DND-41 (cell line): ENCODE measurements at regions not wholly inside any gene's neighbourhood (a gene's known extent, or its start where the extent isn't known, plus 50 kb on each side); places are given as distances from the start of the nearest gene placed in this dataset.

Experiments
- ATAC-seq: fragments of 200-7000 bp; cut with Tn5 transposase; 3 replicates; pipeline ENCODE4 v1.9.1; 2021; ENCODE audit warnings: low read depth; ENCODE audit not compliant: insufficient read depth
- DNase-seq: peaks from one replicate; pipeline ENCODE4 v3.0.0-alpha.2; 2020
- H2AFZ ChIP-seq: 2 replicates; pipeline ENCODE4 v1.6.0; 2012; ENCODE audit warnings: low read depth, low read length
- H3K27ac ChIP-seq: 2 replicates; pipeline ENCODE4 v1.5.1; 2012; ENCODE audit warnings: low read length, inconsistent platforms
- H3K27me3 ChIP-seq: fragments of 200-600 bp; sonication (generic); 2 replicates; pipeline ENCODE4 v1.6.0; 2012; ENCODE audit warnings: low read length, mild to moderate bottlenecking, inconsistent platforms; ENCODE audit not compliant: insufficient read depth, poor library complexity
- H3K36me3 ChIP-seq: 2 replicates; pipeline ENCODE4 v1.5.1; 2012; ENCODE audit warnings: low read length, inconsistent platforms; ENCODE audit not compliant: insufficient read depth
- H3K4me1 ChIP-seq: 2 replicates; pipeline ENCODE4 v1.5.1; 2012; ENCODE audit warnings: mild to moderate bottlenecking, low read length; ENCODE audit not compliant: insufficient read depth
- H3K4me2 ChIP-seq: 2 replicates; pipeline ENCODE4 v1.6.0; 2012; ENCODE audit warnings: mild to moderate bottlenecking, moderate library complexity, low read length, inconsistent platforms; ENCODE audit not compliant: insufficient read depth
- H3K4me3 ChIP-seq, 2 experiments: fragments of 200-600 bp in 1 of 2; shearing (Covaris generic) in 1 of 2; 2 replicates each; pipeline ENCODE4 v1.5.1; 2012 to 2016; ENCODE audit warnings: inconsistent platforms in 2 of 2, low read length in 2 of 2, mild to moderate bottlenecking in 2 of 2, low read depth in 1 of 2, moderate library complexity in 1 of 2
- H3K79me2 ChIP-seq: 2 replicates; pipeline ENCODE4 v1.6.0; 2012; ENCODE audit warnings: low read length, inconsistent platforms; ENCODE audit not compliant: insufficient read depth
- H3K9ac ChIP-seq: 2 replicates; pipeline ENCODE4 v1.6.0; 2012; ENCODE audit warnings: low read depth, mild to moderate bottlenecking, inconsistent platforms, low read length, moderate library complexity
- H3K9me3 ChIP-seq: 2 replicates; pipeline ENCODE4 v1.5.1; 2012; ENCODE audit warnings: low read length, moderate library complexity, mild to moderate bottlenecking, inconsistent platforms; ENCODE audit not compliant: insufficient read depth, severe bottlenecking
- H4K20me1 ChIP-seq: 2 replicates; pipeline ENCODE4 v1.6.0; 2012; ENCODE audit warnings: low read length; ENCODE audit not compliant: insufficient read depth
- CTCF ChIP-seq: IDR thresholded peaks from 2 replicates; pipeline ENCODE4 v1.5.1; 2012; ENCODE audit warnings: borderline replicate concordance, low read length, moderate library complexity, mild to moderate bottlenecking; ENCODE audit not compliant: poor library complexity, severe bottlenecking; ENCODE audit errors: extremely low read depth
- EZH2 ChIP-seq: IDR thresholded peaks from 3 replicates; pipeline ENCODE4 v1.6.1; 2012; ENCODE audit warnings: borderline replicate concordance, low read depth, mild to moderate bottlenecking, moderate library complexity, low read length, inconsistent platforms; ENCODE audit not compliant: severe bottlenecking

- Histone ChIP-seq H3K36me3 (no peaks in the 10 kb centered on the region), H4K20me1 (no peaks in the 10 kb centered on the region), H3K4me1 (peaks cover 42% of the 10 kb centered on the region), H3K9ac (no peak overlapping the region), H3K4me2 (no peak overlapping the region), H2AFZ (no peak overlapping the region), H3K27me3 (no peaks in the 10 kb centered on the region), H3K79me2 (no peaks in the 10 kb centered on the region), H3K9me3 (no peaks in the 10 kb centered on the region), H3K27ac (no peak overlapping the region), H3K4me3 (no peak overlapping the region)
- ATAC-seq (no peak), DNase-seq (no peak)
- TF ChIP-seq EZH2 (no peak), CTCF (no peak)
Measured at GRCh38 chr5:124602925-124603650, 143.4 kb downstream of the ZNF608 start.

GRCh38 chr5:124599028-124599973, 147.1 kb downstream of the ZNF608 start:
- Histone ChIP-seq H3K4me3 (peak overlapping the region in 1 of 2 experiments; percentile 32; a peak in 2 of 4 replicates), H3K4me2 (peak overlapping the region; percentile 59), H3K4me1 (peaks cover 53% of the 10 kb centered on the region), H3K27ac (peak overlapping the region; percentile 84), H4K20me1 (no peaks in the 10 kb centered on the region), H3K9ac (peak overlapping the region; percentile 44), H3K36me3 (no peaks in the 10 kb centered on the region), H3K79me2 (no peaks in the 10 kb centered on the region), H2AFZ (peak overlapping the region; percentile 57), H3K27me3 (no peaks in the 10 kb centered on the region), H3K9me3 (no peaks in the 10 kb centered on the region)
- no peak for TF ChIP-seq CTCF
- no peak for TF ChIP-seq EZH2
- DNase-seq: peak; percentile 33
- ATAC-seq: peak; percentile 79

- peaks cover 46% of the 10 kb centered on the region for H3K4me1 ChIP-seq
- 0 out of 2 replicates have a peak overlapping the region, but pooled peaks have one; percentile 1 for H3K27ac ChIP-seq
- H4K20me1 ChIP-seq: no peaks in the 10 kb centered on the region
- no peaks in the 10 kb centered on the region for H3K36me3 ChIP-seq
- H3K9ac ChIP-seq: no peak overlapping the region
- no peaks in the 10 kb centered on the region for H3K79me2 ChIP-seq
- H3K4me3 ChIP-seq: no peak overlapping the region
- H3K27me3 ChIP-seq: no peaks in the 10 kb centered on the region
- H3K9me3 ChIP-seq: no peaks in the 10 kb centered on the region
- TF ChIP-seq CTCF (no peak), EZH2 (no peak)
- no peak for DNase-seq
- H2AFZ ChIP-seq: no peak overlapping the region
- ATAC-seq: 0 out of 3 replicates have a peak, but pooled peaks have one; percentile 18
- no peak overlapping the region for H3K4me2 ChIP-seq
Measured at GRCh38 chr5:124596595-124597421, 149.6 kb downstream of the ZNF608 start.
